HCT116 (cell line): ENCODE measurements at regions not wholly inside any gene's neighbourhood (a gene's known extent, or its start where the extent isn't known, plus 50 kb on each side); places are given as distances from the start of the nearest gene placed in this dataset.

Experiments used
- ATAC-seq: fragments of 200-7000 bp; cut with Tn5 transposase; 2 replicates; pipeline ENCODE4 v1.9.1; 2020; ENCODE audit warnings: mild to moderate bottlenecking, moderate library complexity
- BruUV-seq: library from RNA; stranded (reverse); fragments of 400-500 nt; replicated peaks from 2 replicates; lab custom pipeline; 2021; lab: Mats Ljungman, UMichigan
- CTCF ChIA-PET: fragments of 300-600 bp; sonication (Branson Sonifier 250); formaldehyde crosslinking; loops from one replicate; lab custom pipeline; 2021; ENCODE audit warnings: antibody characterized with exemption; lab: Charles Lee
- POLR2A ChIA-PET: fragments of 300-600, 350-600 bp; sonication (Branson Sonifier 250); formaldehyde crosslinking; loops from one replicate; lab custom pipeline; 2021; ENCODE audit warnings: antibody characterized with exemption; lab: Charles Lee
- RAD21 ChIA-PET, 2 experiments: fragments of 300-600 bp; sonication (Branson Sonifier 250); formaldehyde crosslinking; loops; one replicate each; lab custom pipeline; 2023; ENCODE audit warnings: low total read pairs in 2 of 2; ENCODE audit not compliant: uncharacterized antibody in 2 of 2, unreplicated experiment in 2 of 2, low non-redundant PET in 1 of 2; lab: Charles Lee
- DNase-seq: peaks from one replicate; pipeline ENCODE4 v3.0.0-alpha.2; 2010; ENCODE audit warnings: low read depth, low spot score
- H2AFZ ChIP-seq: fragments of 200-600 bp; shearing (Covaris generic), sonication (generic); 2 replicates; pipeline ENCODE4 v1.6.1; 2017; ENCODE audit warnings: low read depth, mixed run types, mixed read lengths, antibody characterized with exemption, low read length; ENCODE audit not compliant: poor library complexity, severe bottlenecking
- H3K27ac ChIP-seq: 2 replicates; pipeline ENCODE4 v1.5.1; 2012; ENCODE audit warnings: low read depth, low read length
- H3K27me3 ChIP-seq: fragments of 200-600 bp; sonication (generic); 2 replicates; pipeline ENCODE4 v1.6.1; 2016; ENCODE audit warnings: mixed run types, low read length, mixed read lengths; ENCODE audit not compliant: insufficient read depth
- H3K36me3 ChIP-seq, 2 experiments: fragments of 200-500 bp in 1 of 2; fragments of 200-600 bp in 1 of 2; sonication (Bioruptor generic) in 1 of 2; sonication (generic) in 1 of 2; 2 replicates each; pipeline versions ENCODE4 v1.5.1 to v1.6.1; 2014 to 2016; ENCODE audit warnings: low read length in 2 of 2, inconsistent platforms in 1 of 2, mixed read lengths in 1 of 2, mixed run types in 1 of 2; ENCODE audit not compliant: insufficient read depth in 2 of 2, control insufficient read depth in 1 of 2
- H3K4me1 ChIP-seq, 2 experiments: fragments of 200-600 bp in 1 of 2; sonication (generic) in 1 of 2; 2 replicates each; pipeline versions ENCODE4 v1.5.1 to v1.6.1; 2012 to 2017; ENCODE audit warnings: low read length in 2 of 2, inconsistent platforms in 1 of 2, mild to moderate bottlenecking in 1 of 2, mixed read lengths in 1 of 2, mixed run types in 1 of 2, moderate library complexity in 1 of 2; ENCODE audit not compliant: insufficient read depth in 2 of 2, control insufficient read depth in 1 of 2
- H3K4me2 ChIP-seq: fragments of 200-600 bp; sonication (generic); 2 replicates; pipeline ENCODE4 v1.6.1; 2017; ENCODE audit warnings: mixed run types, low read length, mixed read lengths
- H3K4me3 ChIP-seq, 2 experiments: fragments of 200-600 bp in 1 of 2; sonication (generic) in 1 of 2; replicated peaks in 1 of 2; 2 replicates each; pipeline ENCODE4 v1.5.1; 2011 to 2016; ENCODE audit warnings: low read length in 2 of 2, control low read depth in 1 of 2, low read depth in 1 of 2, mild to moderate bottlenecking in 1 of 2, mixed read lengths in 1 of 2, mixed run types in 1 of 2
- H3K79me2 ChIP-seq: fragments of 200-600 bp; sonication (generic); 2 replicates; pipeline ENCODE4 v1.6.1; 2017; ENCODE audit warnings: mild to moderate bottlenecking, mixed run types, low read length, moderate library complexity, mixed read lengths; ENCODE audit not compliant: insufficient read depth
- H3K9ac ChIP-seq: fragments of 200-600 bp; sonication (generic); 2 replicates; pipeline ENCODE4 v1.6.1; 2016; ENCODE audit warnings: low read length, mixed read lengths
- H3K9me2 ChIP-seq: fragments of 200-600 bp; sonication (generic), shearing (Covaris generic); 2 replicates; pipeline ENCODE4 v1.6.1; 2017; ENCODE audit warnings: mixed run types, mild to moderate bottlenecking, moderate library complexity; ENCODE audit not compliant: insufficient read depth
- H3K9me3 ChIP-seq, 2 experiments: fragments of 200-500 bp in 1 of 2; fragments of 200-600 bp in 1 of 2; sonication (Bioruptor generic) in 1 of 2; sonication (generic) in 1 of 2; 2 replicates each; pipeline ENCODE4 v1.6.1; 2014 to 2017; ENCODE audit warnings: low read length in 2 of 2, mixed read lengths in 2 of 2, inconsistent platforms in 1 of 2, low read depth in 1 of 2, mild to moderate bottlenecking in 1 of 2, mixed run types in 1 of 2, moderate library complexity in 1 of 2; ENCODE audit not compliant: control insufficient read depth in 1 of 2, insufficient read depth in 1 of 2
- H4K20me1 ChIP-seq: fragments of 200-600 bp; sonication (generic), shearing (Covaris generic); 2 replicates; pipeline ENCODE4 v1.6.1; 2017; ENCODE audit warnings: mixed run types, mild to moderate bottlenecking, moderate library complexity; ENCODE audit not compliant: insufficient read depth
- CEBPB ChIP-seq: IDR thresholded peaks from 2 replicates; pipeline ENCODE4 v1.6.1; 2012; ENCODE audit warnings: low read depth
- JUND ChIP-seq: IDR thresholded peaks from 2 replicates; pipeline ENCODE4 v1.6.1; 2012
- SP1 ChIP-seq: IDR thresholded peaks from 2 replicates; pipeline ENCODE4 v1.6.1; 2012; ENCODE audit warnings: low read depth
- SRF ChIP-seq: IDR thresholded peaks from 2 replicates; pipeline ENCODE4 v1.6.1; 2012; ENCODE audit warnings: low read depth
- YY1 ChIP-seq: IDR thresholded peaks from 2 replicates; pipeline ENCODE4 v1.6.1; 2011; ENCODE audit warnings: low read length, low read depth, moderate library complexity, mild to moderate bottlenecking; ENCODE audit not compliant: insufficient replicate concordance; ENCODE audit errors: extremely low read depth
- intact Hi-C: fragments of 100-400 bp; cut with micrococcal nuclease; formaldehyde crosslinking; loops from 2 replicates; pipeline ENCODE4 v1.10.0; 2022
- TF ChIP-seq, protein P1 (sequence below): IDR thresholded peaks from 2 replicates; pipeline ENCODE4 v1.6.1; 2012
- TF ChIP-seq, protein P2 (sequence below): IDR thresholded peaks from 2 replicates; pipeline ENCODE4 v1.6.1; 2011; ENCODE audit warnings: mild to moderate bottlenecking, low read length, moderate library complexity; ENCODE audit not compliant: insufficient replicate concordance; ENCODE audit errors: extremely low read depth

DNA sequence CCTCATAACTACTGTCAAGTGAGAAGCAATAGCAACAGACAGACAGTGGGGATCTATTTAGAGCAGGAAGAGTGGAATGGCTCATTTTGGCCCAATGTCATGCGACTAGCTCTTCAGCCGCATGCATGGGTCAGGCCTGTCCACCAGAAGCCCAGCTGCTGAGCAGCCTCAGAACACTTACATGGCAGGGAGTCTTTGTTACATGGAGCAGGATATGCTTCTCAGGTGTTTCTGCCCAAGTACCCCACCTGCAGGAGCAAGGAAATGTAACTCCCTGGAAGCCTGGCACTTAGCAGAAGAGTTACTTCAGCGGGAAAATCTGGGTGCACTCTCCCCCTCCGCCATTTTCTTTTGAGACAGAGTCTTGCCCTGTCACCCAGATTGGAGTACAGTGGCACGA is 73.5 kb upstream of the ARHGAP5 start:
- POLR2A ChIA-PET = no interaction called here
- no peak overlapping the region for H3K4me2 ChIP-seq
- no peaks in the 10 kb centered on the region for H4K20me1 ChIP-seq
- H3K9ac ChIP-seq = no peak overlapping the region
- no TSS peak for BruUV-seq
- no peaks in the 10 kb centered on the region for H3K36me3 ChIP-seq
- H3K9me2 ChIP-seq = no peaks in the 10 kb centered on the region
- ATAC-seq (no peak), DNase-seq (no peak)
- intact Hi-C loops = no loop called here
- H3K4me1 ChIP-seq = peaks cover 8 to 23% of the 10 kb centered on the region in 2 experiments
- H3K79me2 ChIP-seq = no peaks in the 10 kb centered on the region
- H3K27me3 ChIP-seq = no peaks in the 10 kb centered on the region
- CTCF ChIA-PET = no interaction called here
- RAD21 ChIA-PET = no interaction called here
- H3K9me3 ChIP-seq = no peaks in the 10 kb centered on the region
- H3K27ac ChIP-seq = no peak overlapping the region
- H3K4me3 ChIP-seq = no peak overlapping the region
- TF ChIP-seq, protein P1, sequence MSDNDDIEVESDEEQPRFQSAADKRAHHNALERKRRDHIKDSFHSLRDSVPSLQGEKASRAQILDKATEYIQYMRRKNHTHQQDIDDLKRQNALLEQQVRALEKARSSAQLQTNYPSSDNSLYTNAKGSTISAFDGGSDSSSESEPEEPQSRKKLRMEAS = no peak
- TF ChIP-seq, protein P2, sequence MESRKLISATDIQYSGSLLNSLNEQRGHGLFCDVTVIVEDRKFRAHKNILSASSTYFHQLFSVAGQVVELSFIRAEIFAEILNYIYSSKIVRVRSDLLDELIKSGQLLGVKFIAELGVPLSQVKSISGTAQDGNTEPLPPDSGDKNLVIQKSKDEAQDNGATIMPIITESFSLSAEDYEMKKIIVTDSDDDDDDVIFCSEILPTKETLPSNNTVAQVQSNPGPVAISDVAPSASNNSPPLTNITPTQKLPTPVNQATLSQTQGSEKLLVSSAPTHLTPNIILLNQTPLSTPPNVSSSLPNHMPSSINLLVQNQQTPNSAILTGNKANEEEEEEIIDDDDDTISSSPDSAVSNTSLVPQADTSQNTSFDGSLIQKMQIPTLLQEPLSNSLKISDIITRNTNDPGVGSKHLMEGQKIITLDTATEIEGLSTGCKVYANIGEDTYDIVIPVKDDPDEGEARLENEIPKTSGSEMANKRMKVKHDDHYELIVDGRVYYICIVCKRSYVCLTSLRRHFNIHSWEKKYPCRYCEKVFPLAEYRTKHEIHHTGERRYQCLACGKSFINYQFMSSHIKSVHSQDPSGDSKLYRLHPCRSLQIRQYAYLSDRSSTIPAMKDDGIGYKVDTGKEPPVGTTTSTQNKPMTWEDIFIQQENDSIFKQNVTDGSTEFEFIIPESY = no peak
- TF ChIP-seq JUND (no peak), YY1 (no peak), SP1 (no peak), SRF (no peak)
- H2AFZ ChIP-seq = no peak overlapping the region

DNA sequence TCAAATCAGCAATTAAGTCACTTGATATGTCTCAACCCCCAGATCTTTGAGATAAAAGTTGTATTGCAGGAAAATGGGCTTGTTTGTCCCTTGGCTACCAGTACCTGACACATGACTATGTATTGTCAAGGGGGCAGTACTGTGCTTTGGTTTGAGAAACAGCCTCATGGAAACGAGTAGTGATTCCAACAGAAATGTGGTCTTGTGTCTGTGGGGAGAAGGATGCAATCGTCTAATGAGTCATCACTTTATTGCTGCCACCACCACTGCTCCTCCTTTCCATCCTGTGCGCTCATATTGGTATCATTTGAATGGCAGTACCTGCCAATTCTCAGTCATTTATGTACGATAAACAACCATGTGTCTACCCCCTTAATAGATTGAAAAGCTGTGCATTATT is 72.8 kb upstream of the ARHGAP5 start:
- Histone ChIP-seq H3K79me2 (no peaks in the 10 kb centered on the region), H3K9me3 (no peaks in the 10 kb centered on the region), H2AFZ (no peak overlapping the region), H3K4me3 (no peak overlapping the region), H4K20me1 (no peaks in the 10 kb centered on the region), H3K27me3 (no peaks in the 10 kb centered on the region), H3K27ac (no peak overlapping the region), H3K9ac (no peak overlapping the region), H3K9me2 (no peaks in the 10 kb centered on the region), H3K36me3 (no peaks in the 10 kb centered on the region), H3K4me1 (peaks cover 8 to 25% of the 10 kb centered on the region in 2 experiments), H3K4me2 (no peak overlapping the region)
- peak; percentile 59; the same call in 1 of the 2 replicates for ATAC-seq
- CTCF ChIA-PET = no interaction called here
- peak; percentile 31 for DNase-seq
- peak; percentile 38; the same call in 1 of the 2 replicates for TF ChIP-seq CEBPB
- TF ChIP-seq, protein P2 = no peak
- no TSS peak for BruUV-seq
- POLR2A ChIA-PET = no interaction called here
- RAD21 ChIA-PET = no interaction called here
- intact Hi-C loops = no loop called here
